ENCODE measurements at regions not wholly inside any gene's neighbourhood (a gene's known extent, or its start where the extent isn't known, plus 50 kb on each side); places are given as distances from the start of the nearest gene placed in this dataset.

GRCh38 chr2:236632295-236633218, 62.9 kb downstream of the ACKR3 start:
- no peak for TF ChIP-seq ELF4 (IDR thresholded peaks at IDR 0.05)
- no peak for TF ChIP-seq SP1 (IDR thresholded peaks at IDR 0.05)
- no peak for TF ChIP-seq BHLHE40 (IDR thresholded peaks at IDR 0.05; ENCODE audit: borderline replicate concordance)
- no peak for TF ChIP-seq FOXA1 (IDR thresholded peaks at IDR 0.05)

All from HEK293T (cell line).